T-cell (primary cell): ENCODE measurements at regions not wholly inside any gene's neighbourhood (a gene's known extent, or its start where the extent isn't known, plus 50 kb on each side); places are given as distances from the start of the nearest gene placed in this dataset.
"Not testable (repeated sequence)": the region's sequence is repeated elsewhere in the genome, so short reads cannot be mapped to it uniquely, and the experiment has no call there.

ENCODE experiments used
- ATAC-seq, 4 experiments: fragments of 200-7000 bp in 3 of 4; fragments of 150-1000 bp in 1 of 4; cut with Tn5 transposase; replicated peaks in 1 of 4; 1 replicate in 3 of 4; 2 replicates in 1 of 4; pipeline ENCODE4 v1.10.0; 2021; ENCODE audit warnings: moderate library complexity in 3 of 4, mild to moderate bottlenecking in 2 of 4, moderate number of reproducible peaks in 1 of 4
- CTCF ChIA-PET, 2 donors: fragments of 300-600 bp; sonication (Branson Sonifier 250); formaldehyde crosslinking; loops; one replicate each; lab custom pipeline; 2022; ENCODE audit warnings: antibody characterized with exemption in 2 of 2; lab: Charles Lee
- POLR2A ChIA-PET, 2 donors: fragments of 300-600 bp; sonication (Branson Sonifier 250); formaldehyde crosslinking; loops; one replicate each; lab custom pipeline; 2022; ENCODE audit warnings: antibody characterized with exemption in 2 of 2; lab: Charles Lee
- DNase-seq, 35 experiments: peaks; one replicate each; pipeline versions ENCODE4 v3.0.0 to v3.0.0-alpha.2; 2013 to 2023
- H3K27ac ChIP-seq: one replicate; pipeline ENCODE4 v1.5.1; 2013; ENCODE audit warnings: low read length
- H3K27me3 ChIP-seq, 2 experiments: replicated peaks in 1 of 2; 1 replicate in 1 of 2; 2 replicates in 1 of 2; pipeline versions ENCODE4 v1.6.1 to v1.7.0; 2013; ENCODE audit warnings: low read length in 1 of 2, mixed read lengths in 1 of 2; ENCODE audit not compliant: control insufficient read depth in 2 of 2, insufficient read depth in 2 of 2; ENCODE audit errors: extremely low read depth in 1 of 2
- H3K36me3 ChIP-seq, 2 donors: 1 replicate in 1 of 2; 2 replicates in 1 of 2; pipeline versions ENCODE4 v1.6.1 to v1.7.0; 2013; ENCODE audit warnings: low read length in 1 of 2; ENCODE audit not compliant: control insufficient read depth in 2 of 2, insufficient read depth in 1 of 2; ENCODE audit errors: extremely low read depth in 1 of 2
- H3K4me1 ChIP-seq, 2 experiments: 1 replicate in 1 of 2; 2 replicates in 1 of 2; pipeline versions ENCODE4 v1.6.1 to v1.7.0; 2013; ENCODE audit warnings: low read length in 2 of 2, mixed read lengths in 1 of 2; ENCODE audit not compliant: insufficient read depth in 2 of 2, control insufficient read depth in 1 of 2; ENCODE audit errors: extremely low read depth in 1 of 2
- H3K4me3 ChIP-seq, 2 donors: 1 replicate in 1 of 2; 2 replicates in 1 of 2; pipeline versions ENCODE4 v1.5.1 to v1.7.0; 2013; ENCODE audit warnings: mild to moderate bottlenecking in 2 of 2, low read length in 1 of 2, moderate library complexity in 1 of 2; ENCODE audit not compliant: control insufficient read depth in 1 of 2; ENCODE audit errors: extremely low read depth in 1 of 2
- H3K9me3 ChIP-seq: 2 replicates; pipeline ENCODE4 v1.7.0; 2013
- H3K27ac Mint-ChIP-seq, 2 donors: one replicate each; pipeline ENCODE4 v1.8.0; 2020 to 2021; ENCODE audit warnings: mild to moderate bottlenecking in 2 of 2, mixed read lengths in 2 of 2
- H3K27me3 Mint-ChIP-seq, 2 donors: one replicate each; pipeline ENCODE4 v1.8.0; 2021 to 2022; ENCODE audit warnings: mixed read lengths in 2 of 2
- H3K36me3 Mint-ChIP-seq: one replicate; pipeline ENCODE4 v1.8.0; 2021; ENCODE audit warnings: mixed read lengths
- H3K4me1 Mint-ChIP-seq, 3 donors: one replicate each; pipeline ENCODE4 v1.8.0; 2020 to 2022; ENCODE audit warnings: mixed read lengths in 3 of 3, mild to moderate bottlenecking in 1 of 3
- H3K4me3 Mint-ChIP-seq, 3 donors: one replicate each; pipeline ENCODE4 v1.8.0; 2020 to 2022; ENCODE audit warnings: mild to moderate bottlenecking in 3 of 3, mixed read lengths in 3 of 3, moderate library complexity in 3 of 3
- H3K9me3 Mint-ChIP-seq, 3 donors: one replicate each; pipeline ENCODE4 v1.8.0; 2020 to 2022; ENCODE audit warnings: mixed read lengths in 3 of 3
- WGBS: methylation state at CpG from one replicate; pipeline ENCODE4 v1.1.5; 2013; ENCODE audit warnings: missing lambda C conversion rate; ENCODE audit not compliant: insufficient coverage; 5-methylcytosine and 5-hydroxymethylcytosine counted together

DNA sequence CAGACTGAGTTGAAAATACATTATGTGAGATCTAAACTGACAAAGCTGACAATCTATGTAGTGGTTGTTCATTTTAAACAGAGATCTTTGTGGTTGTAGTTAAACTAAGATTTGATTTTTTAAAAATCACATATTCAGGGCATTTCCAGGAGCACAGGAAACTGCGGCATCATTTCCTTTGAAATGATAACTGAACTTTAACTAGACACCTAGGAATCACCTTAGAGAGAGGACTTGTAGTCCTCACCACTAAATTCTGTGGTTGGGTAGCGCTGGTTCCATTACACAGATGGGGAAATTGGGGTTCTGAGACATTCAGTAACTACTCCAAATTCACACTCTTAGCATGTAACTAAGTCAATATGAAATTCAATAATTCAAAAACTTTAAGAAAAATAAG lies 96.0 kb upstream of the TRIB2 start:
- Mint-ChIP-seq H3K27ac (no peak overlapping the region), H3K4me1 (peaks cover 18 to 26% (median 19%) of the 10 kb centered on the region in 3 donors), H3K36me3 (no peaks in the 10 kb centered on the region), H3K4me3 (no peak overlapping the region), H3K27me3 (no peaks in the 10 kb centered on the region), H3K9me3 (no peaks in the 10 kb centered on the region)
- ATAC-seq = no peak
- H3K27ac ChIP-seq = no peak overlapping the region
- H3K4me3 ChIP-seq = no peak overlapping the region
- H3K9me3 ChIP-seq = no peaks in the 10 kb centered on the region
- peaks cover 3 to 8% of the 10 kb centered on the region in 2 experiments for H3K4me1 ChIP-seq
- no peak for DNase-seq
- H3K36me3 ChIP-seq = no peaks in the 10 kb centered on the region
- no CpG with 5 or more reads among the region's 2 CpGs for WGBS
- H3K27me3 ChIP-seq = no peaks in the 10 kb centered on the region
- POLR2A ChIA-PET = no interaction called here
- CTCF ChIA-PET = no interaction called here

DNA sequence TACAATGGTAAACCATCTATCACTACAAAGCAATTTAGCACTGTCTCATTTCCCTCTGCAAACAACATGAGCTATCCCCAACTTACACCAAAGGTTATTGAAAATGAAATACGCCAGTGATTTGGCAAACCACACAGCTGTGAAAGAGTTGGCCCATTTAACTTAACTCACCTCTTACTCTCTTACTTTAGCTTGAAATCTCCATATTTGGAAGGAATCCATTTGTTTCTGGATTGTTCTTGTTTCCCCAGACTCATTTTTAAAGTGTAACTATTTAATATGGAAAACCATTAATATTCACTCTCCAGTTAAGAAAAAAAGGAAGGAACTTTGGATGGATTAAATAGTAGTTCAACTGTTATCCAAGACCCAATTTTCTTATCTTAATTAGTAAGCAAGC lies 93.7 kb upstream of the TRIB2 start:
- H3K4me3 Mint-ChIP-seq = no peak overlapping the region
- H3K27ac Mint-ChIP-seq = no peak overlapping the region
- Histone ChIP-seq H3K4me1 (peaks cover 3 to 8% of the 10 kb centered on the region in 2 experiments), H3K27me3 (no peaks in the 10 kb centered on the region), H3K27ac (no peak overlapping the region), H3K36me3 (no peaks in the 10 kb centered on the region), H3K9me3 (no peaks in the 10 kb centered on the region), H3K4me3 (no peak overlapping the region)
- H3K27me3 Mint-ChIP-seq = no peaks in the 10 kb centered on the region
- WGBS = no CpG with 5 or more reads among the region's 1 CpG
- ATAC-seq (no peak), DNase-seq (no peak)
- peaks cover 19 to 29% (median 26%) of the 10 kb centered on the region in 3 donors for H3K4me1 Mint-ChIP-seq
- ChIA-PET CTCF (no interaction called here), POLR2A (no interaction called here)
- no peaks in the 10 kb centered on the region for H3K9me3 Mint-ChIP-seq
- H3K36me3 Mint-ChIP-seq = no peaks in the 10 kb centered on the region

DNA sequence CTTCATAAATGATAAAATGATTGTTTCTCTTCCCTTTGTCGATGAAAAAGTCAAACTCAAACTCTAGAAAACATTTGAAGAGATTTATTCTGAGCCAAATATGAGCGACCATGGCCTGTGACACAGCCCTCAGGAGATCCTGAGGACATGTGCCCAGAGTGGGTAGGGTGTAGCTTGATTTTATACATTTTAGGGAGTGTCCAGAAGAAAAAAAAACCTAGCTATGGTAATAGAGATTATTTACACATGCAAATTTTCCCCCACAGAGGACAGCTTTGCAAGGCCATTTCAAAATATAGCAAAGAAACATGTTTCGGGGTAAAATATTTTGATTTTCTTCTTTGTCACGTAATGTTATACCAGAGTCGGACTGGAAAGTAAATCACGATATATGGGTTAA lies 92.4 kb upstream of the TRIB2 start:
- DNase-seq (no peak), ATAC-seq (no peak)
- POLR2A ChIA-PET = no interaction called here
- Mint-ChIP-seq H3K9me3 (no peaks in the 10 kb centered on the region), H3K36me3 (no peaks in the 10 kb centered on the region), H3K27ac (no peak overlapping the region), H3K4me1 (peaks cover 19 to 29% (median 26%) of the 10 kb centered on the region in 3 donors), H3K4me3 (no peak overlapping the region), H3K27me3 (no peaks in the 10 kb centered on the region)
- CTCF ChIA-PET = no interaction called here
- Histone ChIP-seq H3K4me3 (no peak overlapping the region), H3K4me1 (peaks cover 3 to 8% of the 10 kb centered on the region in 2 experiments), H3K27me3 (no peaks in the 10 kb centered on the region), H3K36me3 (no peaks in the 10 kb centered on the region), H3K9me3 (no peaks in the 10 kb centered on the region), H3K27ac (no peak overlapping the region)
- WGBS = 100% methylated on average over 4 of the region's 6 CpGs

DNA sequence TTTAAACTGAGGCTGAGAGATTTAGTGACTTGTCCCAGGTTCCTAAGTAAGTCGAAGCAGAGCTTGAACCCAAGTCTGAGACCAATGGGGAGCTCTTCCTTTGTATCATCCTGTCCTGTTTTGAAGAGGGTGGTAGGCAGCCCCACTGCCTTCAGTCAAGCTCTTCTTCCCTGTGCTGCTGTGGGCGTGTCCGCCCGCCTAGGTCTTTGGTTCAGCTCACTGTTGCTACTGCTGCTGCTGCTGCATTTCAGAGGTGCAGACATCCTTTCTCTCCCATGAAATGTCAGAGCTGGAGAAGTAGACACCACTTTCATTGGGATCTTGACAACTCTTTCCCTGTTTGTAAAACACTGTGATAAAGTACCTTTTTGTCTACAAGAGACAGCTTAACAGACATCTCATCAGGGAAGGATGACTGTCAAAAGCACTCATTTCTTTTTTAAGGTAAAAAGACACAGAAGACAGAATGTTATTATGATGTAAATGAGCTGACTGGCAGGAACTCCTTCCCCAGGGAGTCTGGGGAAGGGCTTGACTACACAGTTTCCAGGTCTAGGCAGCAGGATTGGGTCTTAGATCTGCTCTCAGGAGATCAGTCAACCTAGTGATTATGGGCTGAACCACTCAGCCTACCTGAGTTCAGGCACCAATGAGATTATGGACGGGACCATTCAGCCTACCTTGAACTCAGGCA lies 91.7 kb upstream of the TRIB2 start:
- Mint-ChIP-seq H3K9me3 (no peaks in the 10 kb centered on the region), H3K4me3 (no peak overlapping the region), H3K27ac (peak overlapping the region; percentile 9 to 30), H3K27me3 (no peaks in the 10 kb centered on the region), H3K4me1 (peaks cover 19 to 28% (median 22%) of the 10 kb centered on the region in 3 donors), H3K36me3 (no peaks in the 10 kb centered on the region)
- H3K9me3 ChIP-seq = no peaks in the 10 kb centered on the region
- 80% methylated on average over 5 of the region's 5 CpGs for WGBS
- ChIA-PET CTCF (no interaction called here), POLR2A (no interaction called here)
- no peak overlapping the region for H3K4me3 ChIP-seq
- peak in 2 of 4 experiments; percentile 29 to 43 for ATAC-seq
- H3K27ac ChIP-seq = no peak overlapping the region
- peaks cover 3 to 8% of the 10 kb centered on the region in 2 experiments for H3K4me1 ChIP-seq
- H3K36me3 ChIP-seq = no peaks in the 10 kb centered on the region
- no peaks in the 10 kb centered on the region for H3K27me3 ChIP-seq
- peak in 3 of 35 experiments; percentile 3 to 23 (median 10) for DNase-seq

DNA sequence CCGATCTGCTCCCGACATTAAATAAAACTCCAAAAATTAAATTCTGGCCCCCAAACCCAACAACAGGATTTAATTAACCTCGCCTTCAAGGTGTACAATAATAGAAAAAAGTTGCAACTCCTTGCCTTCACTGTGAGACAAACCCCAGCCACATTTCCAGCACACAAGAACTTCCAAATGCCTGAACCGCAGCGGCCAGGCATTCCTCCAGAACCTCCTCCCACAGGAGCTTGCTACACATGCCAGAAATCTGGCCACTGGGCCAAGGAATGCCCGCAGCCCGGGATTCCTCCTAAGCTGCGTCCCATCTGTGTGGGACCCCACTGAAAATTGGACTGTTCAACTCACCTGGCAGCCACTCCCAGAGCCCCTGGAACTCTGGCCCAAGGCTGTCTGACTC lies 88.2 kb upstream of the TRIB2 start:
- DNase-seq, H3K27ac ChIP-seq, H3K36me3 ChIP-seq, H3K27me3 ChIP-seq, H3K9me3 Mint-ChIP-seq, ATAC-seq, POLR2A ChIA-PET, H3K36me3 Mint-ChIP-seq, H3K4me1 ChIP-seq, H3K27me3 Mint-ChIP-seq, CTCF ChIA-PET, H3K27ac Mint-ChIP-seq, H3K4me3 Mint-ChIP-seq, H3K9me3 ChIP-seq, H3K4me3 ChIP-seq: not testable (repeated sequence)
- 40% methylated on average over 1 of the region's 8 CpGs for WGBS
- peaks cover 16 to 29% (median 21%) of the 10 kb centered on the region in 3 donors for H3K4me1 Mint-ChIP-seq

DNA sequence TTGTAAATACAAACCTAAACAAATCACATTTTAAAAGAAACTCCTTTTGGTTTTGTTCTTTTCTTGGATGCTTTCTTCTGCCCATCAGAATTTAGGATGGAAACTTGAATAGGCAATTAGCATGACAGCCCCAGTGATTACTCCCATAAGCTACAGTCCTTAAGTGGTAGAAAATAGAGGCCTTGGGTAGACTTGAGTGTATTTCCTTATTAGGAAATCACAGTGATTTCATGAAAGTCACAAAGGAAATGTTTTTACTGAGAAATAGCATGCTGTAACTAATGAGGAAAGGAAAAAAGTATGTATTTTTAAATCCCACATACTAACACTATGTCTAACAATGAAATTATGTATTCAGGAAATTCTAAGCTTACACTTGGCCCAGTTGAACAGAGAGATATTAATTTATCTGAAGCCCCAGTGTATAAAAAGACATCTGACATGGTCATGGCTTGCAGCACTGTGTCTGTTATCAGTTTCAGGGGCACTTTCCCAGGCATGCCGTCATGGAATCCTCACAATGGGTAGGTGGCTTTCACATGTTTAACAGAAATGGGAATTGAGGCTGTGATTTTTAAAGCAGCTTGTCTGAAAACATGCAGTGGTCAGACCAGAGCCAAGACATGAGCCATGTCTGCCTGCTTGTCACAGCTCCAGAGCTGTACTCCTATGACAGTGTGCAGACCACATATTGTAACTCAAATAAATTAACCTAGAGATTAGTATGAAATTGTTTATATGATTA lies 79.7 kb upstream of the TRIB2 start:
- no peaks in the 10 kb centered on the region for H3K9me3 ChIP-seq
- no peaks in the 10 kb centered on the region for H3K9me3 Mint-ChIP-seq
- H3K27me3 Mint-ChIP-seq = no peaks in the 10 kb centered on the region
- peaks cover 3 to 11% of the 10 kb centered on the region in 2 experiments for H3K4me1 ChIP-seq
- no peaks in the 10 kb centered on the region for H3K27me3 ChIP-seq
- no peak overlapping the region for H3K4me3 ChIP-seq
- CTCF ChIA-PET = no interaction called here
- no peaks in the 10 kb centered on the region for H3K36me3 ChIP-seq
- H3K36me3 Mint-ChIP-seq = no peaks in the 10 kb centered on the region
- ATAC-seq = no peak
- peak overlapping the region in 1 of 2 donors; percentile 19 for H3K27ac Mint-ChIP-seq
- 60% methylated on average over 1 of the region's 1 CpG for WGBS
- POLR2A ChIA-PET = interaction anchor here in 1 of 2 donors (0.7 kb wide), 1 partner anchor 15 kb away, joined by 3 read pairs; no protein-coding TSS in a partner anchor
- DNase-seq = no peak
- peaks cover 20 to 42% (median 34%) of the 10 kb centered on the region in 3 donors for H3K4me1 Mint-ChIP-seq
- no peak overlapping the region for H3K27ac ChIP-seq
- no peak overlapping the region for H3K4me3 Mint-ChIP-seq
